GM12873 (cell line): ENCODE measurements at regions not wholly inside any gene's neighbourhood (a gene's known extent, or its start where the extent isn't known, plus 50 kb on each side); places are given as distances from the start of the nearest gene placed in this dataset.

Source experiments
- TF ChIP-seq, protein P1 (sequence below): IDR thresholded peaks from 2 replicates; pipeline ENCODE4 v1.5.1; 2012; ENCODE audit warnings: low read depth, mild to moderate bottlenecking, moderate library complexity, low read length, control low read depth; ENCODE audit not compliant: insufficient read depth; ENCODE audit errors: missing control alignments

DNA sequence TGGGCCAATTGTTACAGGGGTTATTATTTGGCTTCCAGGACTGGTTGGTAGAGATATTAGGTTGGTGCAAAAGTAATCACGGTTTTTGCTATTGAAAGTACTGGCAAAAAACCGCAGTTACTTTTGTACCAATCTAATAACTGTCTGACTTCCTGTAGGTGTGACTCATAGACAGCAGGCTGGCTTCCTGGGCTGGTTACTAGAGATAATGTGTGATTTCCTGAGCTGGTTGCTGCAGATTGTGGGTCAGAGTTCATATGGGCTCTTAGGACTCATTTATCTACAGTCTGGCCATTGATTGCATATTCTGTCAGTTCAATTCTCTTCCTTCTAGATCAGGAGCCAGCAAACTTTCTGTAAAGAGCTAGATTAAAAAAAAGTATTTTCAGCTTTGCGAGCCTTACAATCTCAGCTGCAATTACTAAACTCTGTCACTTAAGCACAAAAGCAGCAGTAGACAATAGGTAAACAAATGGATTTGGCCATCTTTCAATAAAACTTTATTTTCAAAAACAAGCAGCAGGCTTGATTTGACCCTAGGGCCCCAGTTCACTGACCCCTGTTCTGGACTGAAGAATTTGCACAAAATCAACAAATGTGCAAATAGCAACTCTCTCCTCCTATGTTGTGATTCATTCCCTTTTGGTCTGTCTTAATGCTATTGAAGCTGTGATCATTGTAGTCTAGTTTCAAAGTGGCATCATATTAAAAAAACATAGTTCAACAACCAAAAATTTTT, 50.8 kb upstream of the BOD1L1 start:
- TF ChIP-seq, protein P1, sequence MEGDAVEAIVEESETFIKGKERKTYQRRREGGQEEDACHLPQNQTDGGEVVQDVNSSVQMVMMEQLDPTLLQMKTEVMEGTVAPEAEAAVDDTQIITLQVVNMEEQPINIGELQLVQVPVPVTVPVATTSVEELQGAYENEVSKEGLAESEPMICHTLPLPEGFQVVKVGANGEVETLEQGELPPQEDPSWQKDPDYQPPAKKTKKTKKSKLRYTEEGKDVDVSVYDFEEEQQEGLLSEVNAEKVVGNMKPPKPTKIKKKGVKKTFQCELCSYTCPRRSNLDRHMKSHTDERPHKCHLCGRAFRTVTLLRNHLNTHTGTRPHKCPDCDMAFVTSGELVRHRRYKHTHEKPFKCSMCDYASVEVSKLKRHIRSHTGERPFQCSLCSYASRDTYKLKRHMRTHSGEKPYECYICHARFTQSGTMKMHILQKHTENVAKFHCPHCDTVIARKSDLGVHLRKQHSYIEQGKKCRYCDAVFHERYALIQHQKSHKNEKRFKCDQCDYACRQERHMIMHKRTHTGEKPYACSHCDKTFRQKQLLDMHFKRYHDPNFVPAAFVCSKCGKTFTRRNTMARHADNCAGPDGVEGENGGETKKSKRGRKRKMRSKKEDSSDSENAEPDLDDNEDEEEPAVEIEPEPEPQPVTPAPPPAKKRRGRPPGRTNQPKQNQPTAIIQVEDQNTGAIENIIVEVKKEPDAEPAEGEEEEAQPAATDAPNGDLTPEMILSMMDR = no peak

DNA sequence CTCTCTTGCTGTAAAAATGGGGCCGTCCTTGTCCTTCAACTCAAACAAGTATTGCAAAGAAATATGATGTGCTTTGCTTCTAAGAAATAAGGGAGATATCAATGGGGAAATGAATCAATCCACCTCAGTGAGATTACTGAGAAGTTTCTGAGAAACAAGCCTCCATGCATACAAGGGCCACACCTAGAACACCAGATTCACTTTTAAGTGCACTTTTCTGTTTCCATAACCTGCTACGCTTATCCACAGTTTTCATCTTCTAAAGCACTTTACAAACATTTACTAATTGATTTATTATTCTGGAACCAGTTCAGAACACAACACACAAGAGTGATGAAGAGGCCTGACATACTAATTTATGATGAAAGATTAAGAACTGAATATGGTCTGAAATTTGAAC, 54.0 kb upstream of the BOD1L1 start:
- TF ChIP-seq, protein P1 = no peak

DNA sequence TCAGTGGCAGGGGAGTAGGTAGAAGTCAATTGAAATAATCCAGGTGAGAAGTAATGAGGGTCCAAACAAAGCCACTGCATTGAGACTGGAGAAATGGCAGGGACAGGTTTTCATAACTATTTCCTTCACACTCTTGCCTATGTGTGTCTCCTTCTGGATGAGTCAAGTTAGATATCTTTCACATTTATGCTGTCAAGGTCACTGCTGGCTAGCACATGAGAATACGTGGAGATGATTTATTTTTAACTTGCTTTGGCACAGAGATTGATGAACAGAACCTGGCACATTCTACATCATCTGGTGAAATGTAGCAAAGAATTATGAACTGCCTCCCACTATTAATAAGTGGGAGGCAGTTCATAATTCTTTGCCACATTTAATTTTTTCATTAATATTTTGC, 66.7 kb upstream of the BOD1L1 start:
- TF ChIP-seq, protein P1 = no peak

DNA sequence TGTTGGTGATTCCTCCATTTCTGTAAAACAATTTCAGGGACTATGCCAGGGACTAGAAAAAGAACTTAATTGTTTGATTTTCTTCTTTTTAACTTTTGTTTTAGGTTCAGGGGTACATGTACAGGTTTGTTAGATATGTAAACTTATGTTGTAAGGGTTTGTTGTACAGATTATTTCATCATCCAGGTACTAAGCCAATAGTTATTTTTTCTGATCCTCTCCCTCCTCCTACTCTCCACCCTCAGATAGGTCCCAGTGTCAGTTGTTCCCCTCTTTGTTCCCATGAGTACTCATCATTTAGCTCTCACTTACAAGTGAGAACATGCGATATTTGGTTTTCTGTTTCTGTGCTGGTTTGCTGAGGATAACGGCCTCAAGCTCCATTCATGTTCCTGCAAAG, 70.8 kb upstream of the BOD1L1 start:
- TF ChIP-seq, protein P1 = no peak

DNA sequence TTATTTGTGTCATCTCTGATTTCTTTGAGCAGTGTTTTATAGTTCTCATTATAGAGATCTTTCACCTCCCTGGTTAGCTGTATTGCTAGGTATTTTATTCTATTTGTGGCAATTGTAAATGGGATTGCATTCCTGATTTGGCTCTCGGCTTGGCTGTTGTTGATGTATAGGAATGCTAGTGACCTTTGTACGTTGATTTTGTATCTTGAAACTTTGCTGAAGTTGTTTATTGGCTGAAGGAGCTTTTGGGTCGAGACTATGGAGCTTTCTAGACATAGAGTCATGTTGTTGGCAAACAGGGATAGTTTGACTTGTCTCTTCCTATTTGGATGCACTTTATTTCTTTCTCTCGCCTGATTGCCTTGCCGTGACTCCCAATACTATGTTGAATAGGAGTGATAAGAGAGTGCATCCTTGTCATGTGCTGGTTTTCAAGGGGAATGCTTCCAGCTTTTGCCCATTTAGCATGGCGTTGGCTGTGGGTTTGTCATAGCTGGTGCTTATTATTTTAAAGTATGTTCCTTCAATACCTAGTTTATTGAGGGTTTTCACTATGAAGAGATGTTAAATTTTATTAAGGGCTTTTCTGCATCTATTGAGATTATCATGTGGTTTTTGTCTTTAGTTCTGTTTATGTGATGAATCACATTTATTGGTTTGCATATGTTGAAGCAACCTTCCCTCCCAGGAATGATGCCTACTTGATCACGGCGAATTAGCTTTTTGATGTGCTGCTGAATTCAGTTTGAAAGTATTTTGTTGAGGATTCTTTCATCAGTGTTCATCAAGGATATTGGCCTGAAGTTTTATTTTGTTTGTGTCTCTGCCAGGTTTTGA, 72.7 kb upstream of the BOD1L1 start:
- TF ChIP-seq, protein P1 = no peak

DNA sequence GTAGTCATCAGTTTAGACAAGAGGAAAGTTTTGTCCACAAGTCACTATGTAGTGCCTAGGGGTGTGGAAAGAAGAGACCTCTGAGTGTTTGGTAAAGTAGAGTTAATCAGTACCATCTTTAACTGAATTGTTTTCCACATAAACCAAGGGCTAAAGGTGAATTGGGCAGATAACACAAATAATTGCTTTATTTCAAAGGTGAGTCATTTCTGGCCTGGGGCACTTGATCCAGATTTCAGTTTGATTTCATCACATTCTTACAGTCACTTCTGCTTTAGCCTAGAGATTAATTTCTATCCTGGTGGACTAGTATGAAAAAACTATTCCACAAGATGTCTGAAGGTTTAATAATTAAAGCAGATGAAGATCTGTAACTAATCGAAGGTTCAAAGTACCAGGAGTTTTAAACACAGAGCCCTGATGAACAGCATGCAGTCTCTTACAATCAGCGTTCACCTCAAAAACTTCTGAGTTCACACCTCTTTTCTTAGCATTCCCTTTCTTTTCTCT, 74.5 kb upstream of the BOD1L1 start:
- TF ChIP-seq, protein P1 = no peak

DNA sequence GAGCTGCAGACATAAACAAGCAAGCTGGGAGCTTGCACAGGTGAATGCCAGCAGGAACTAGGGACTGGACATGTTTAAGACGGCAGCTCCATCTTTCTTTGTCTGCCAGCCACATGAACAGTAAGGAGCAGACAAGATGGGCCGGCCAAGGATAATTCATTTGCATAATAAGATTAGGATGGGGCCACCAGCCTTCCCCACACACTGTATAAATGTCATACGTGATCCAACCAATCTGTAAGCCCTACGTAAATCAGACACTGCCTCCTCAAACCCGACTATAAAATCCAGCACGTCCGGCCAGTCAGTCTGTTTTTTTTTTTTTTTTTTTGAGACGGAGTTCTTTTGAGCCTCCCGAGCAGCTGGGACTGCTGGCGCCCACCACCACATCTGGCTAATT, 75.6 kb upstream of the BOD1L1 start:
- TF ChIP-seq, protein P1 = no peak
